Bronchial epithelial cell (primary cell): ENCODE measurements at regions not wholly inside any gene's neighbourhood (a gene's known extent, or its start where the extent isn't known, plus 50 kb on each side); places are given as distances from the start of the nearest gene placed in this dataset.
A peak's percentile ranks its signal among the peaks of the same experiment; 100 is the strongest.

Source experiments
- DNase-seq: peaks from one replicate; pipeline ENCODE4 v3.0.0-alpha.2; 2010; ENCODE audit warnings: low read depth
- FAIRE-seq: peaks from 2 replicates; lab custom pipeline; 2011; peaks lifted over from hg19 to GRCh38; lab: Jason Lieb, UNC
- H3K27me3 ChIP-seq: 2 replicates; pipeline ENCODE4 v1.5.1; 2011; ENCODE audit warnings: low read length; ENCODE audit not compliant: control insufficient read depth, insufficient read depth
- H3K36me3 ChIP-seq: 2 replicates; pipeline ENCODE4 v1.5.1; 2011; ENCODE audit warnings: low read length; ENCODE audit not compliant: control insufficient read depth, insufficient read depth
- H3K4me3 ChIP-seq: 2 replicates; pipeline ENCODE4 v1.5.1; 2011; ENCODE audit warnings: mild to moderate bottlenecking, low read depth, low read length, control low read depth
- TF ChIP-seq, protein P1 (sequence below): IDR thresholded peaks from 2 replicates; pipeline ENCODE4 v1.5.1; 2011; ENCODE audit warnings: mild to moderate bottlenecking, moderate library complexity, low read length, control low read depth, inconsistent platforms; ENCODE audit not compliant: insufficient read depth, severe bottlenecking

DNA sequence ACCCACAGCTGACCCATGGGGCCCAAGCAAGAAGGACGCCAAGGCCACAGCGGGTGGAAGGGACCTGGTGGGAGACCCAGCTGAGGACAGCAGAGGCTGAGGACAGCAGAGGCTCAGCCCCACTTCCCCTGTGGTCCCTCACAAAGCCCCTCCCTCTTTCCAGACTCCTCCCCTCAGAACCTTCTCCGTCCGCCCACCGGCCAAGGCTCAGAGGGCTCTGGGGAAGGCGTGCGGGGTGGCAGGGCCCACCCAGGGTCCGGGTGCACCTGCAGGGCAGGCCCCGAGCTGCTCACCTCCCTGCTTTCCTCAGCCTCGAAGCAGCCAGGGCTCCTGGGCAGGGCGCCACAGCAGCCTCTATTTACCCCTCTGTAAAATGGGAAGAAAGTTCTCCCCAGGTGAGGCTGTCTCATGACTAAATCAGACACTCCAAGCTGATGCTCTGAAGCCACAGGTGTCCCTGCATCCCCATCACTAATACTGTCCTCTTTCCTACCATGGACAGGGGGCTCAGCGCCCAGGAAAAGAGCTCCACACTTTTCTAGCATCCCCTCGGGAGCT is 137.9 kb upstream of the PPP1R26 start:
- H3K27me3 ChIP-seq = no peaks in the 10 kb centered on the region
- FAIRE-seq (no peak), DNase-seq (no peak)
- TF ChIP-seq, protein P1, sequence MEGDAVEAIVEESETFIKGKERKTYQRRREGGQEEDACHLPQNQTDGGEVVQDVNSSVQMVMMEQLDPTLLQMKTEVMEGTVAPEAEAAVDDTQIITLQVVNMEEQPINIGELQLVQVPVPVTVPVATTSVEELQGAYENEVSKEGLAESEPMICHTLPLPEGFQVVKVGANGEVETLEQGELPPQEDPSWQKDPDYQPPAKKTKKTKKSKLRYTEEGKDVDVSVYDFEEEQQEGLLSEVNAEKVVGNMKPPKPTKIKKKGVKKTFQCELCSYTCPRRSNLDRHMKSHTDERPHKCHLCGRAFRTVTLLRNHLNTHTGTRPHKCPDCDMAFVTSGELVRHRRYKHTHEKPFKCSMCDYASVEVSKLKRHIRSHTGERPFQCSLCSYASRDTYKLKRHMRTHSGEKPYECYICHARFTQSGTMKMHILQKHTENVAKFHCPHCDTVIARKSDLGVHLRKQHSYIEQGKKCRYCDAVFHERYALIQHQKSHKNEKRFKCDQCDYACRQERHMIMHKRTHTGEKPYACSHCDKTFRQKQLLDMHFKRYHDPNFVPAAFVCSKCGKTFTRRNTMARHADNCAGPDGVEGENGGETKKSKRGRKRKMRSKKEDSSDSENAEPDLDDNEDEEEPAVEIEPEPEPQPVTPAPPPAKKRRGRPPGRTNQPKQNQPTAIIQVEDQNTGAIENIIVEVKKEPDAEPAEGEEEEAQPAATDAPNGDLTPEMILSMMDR = no peak
- H3K4me3 ChIP-seq = no peak overlapping the region
- no peaks in the 10 kb centered on the region for H3K36me3 ChIP-seq

GRCh38 chr9:135342206-135343130 is 137.1 kb upstream of the PPP1R26 start:
- H3K27me3 ChIP-seq = no peaks in the 10 kb centered on the region
- TF ChIP-seq, protein P1 = no peak
- DNase-seq = no peak
- H3K36me3 ChIP-seq = no peaks in the 10 kb centered on the region
- no peak for FAIRE-seq
- no peak overlapping the region for H3K4me3 ChIP-seq

GRCh38 chr9:135343136-135343535 is 136.4 kb upstream of the PPP1R26 start:
- FAIRE-seq (no peak), DNase-seq (no peak)
- Histone ChIP-seq H3K27me3 (no peaks in the 10 kb centered on the region), H3K36me3 (no peaks in the 10 kb centered on the region), H3K4me3 (no peak overlapping the region)
- TF ChIP-seq, protein P1 = no peak

DNA sequence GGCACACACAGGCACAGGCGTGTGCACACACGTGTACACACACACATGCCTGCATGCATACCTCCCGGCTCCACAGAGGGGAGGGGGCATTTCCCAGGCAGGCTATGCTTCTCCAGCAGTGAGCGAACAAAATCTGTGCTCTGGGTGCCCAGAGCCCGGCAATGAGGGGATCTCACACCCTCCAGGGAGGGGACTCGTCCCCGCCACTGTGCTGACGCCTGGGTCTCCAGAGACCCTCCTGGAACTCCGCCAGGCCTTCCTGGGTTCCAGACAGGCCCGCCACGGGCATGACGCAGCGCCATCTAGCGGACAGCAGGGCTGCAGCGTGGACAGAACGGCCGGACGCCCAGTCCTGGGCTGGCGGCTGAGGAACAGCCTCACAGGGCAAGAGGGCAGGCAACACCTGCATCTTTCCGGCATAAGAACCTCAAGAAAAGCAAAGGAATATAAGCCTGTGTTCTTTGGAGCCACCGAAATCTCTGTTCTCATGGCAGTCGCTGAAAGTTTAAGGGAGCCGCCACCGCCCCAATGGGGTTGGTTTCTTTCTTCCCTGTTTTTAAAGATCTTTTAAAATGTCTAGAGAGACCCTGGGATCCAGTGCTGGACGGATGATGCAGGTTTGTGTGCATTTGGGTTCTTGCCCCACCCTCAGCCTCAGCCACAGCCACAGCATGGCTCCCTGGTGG is 135.6 kb upstream of the PPP1R26 start:
- FAIRE-seq (no peak), DNase-seq (no peak)
- no peaks in the 10 kb centered on the region for H3K36me3 ChIP-seq
- no peak overlapping the region for H3K4me3 ChIP-seq
- no peaks in the 10 kb centered on the region for H3K27me3 ChIP-seq
- TF ChIP-seq, protein P1 = peak; percentile 43

DNA sequence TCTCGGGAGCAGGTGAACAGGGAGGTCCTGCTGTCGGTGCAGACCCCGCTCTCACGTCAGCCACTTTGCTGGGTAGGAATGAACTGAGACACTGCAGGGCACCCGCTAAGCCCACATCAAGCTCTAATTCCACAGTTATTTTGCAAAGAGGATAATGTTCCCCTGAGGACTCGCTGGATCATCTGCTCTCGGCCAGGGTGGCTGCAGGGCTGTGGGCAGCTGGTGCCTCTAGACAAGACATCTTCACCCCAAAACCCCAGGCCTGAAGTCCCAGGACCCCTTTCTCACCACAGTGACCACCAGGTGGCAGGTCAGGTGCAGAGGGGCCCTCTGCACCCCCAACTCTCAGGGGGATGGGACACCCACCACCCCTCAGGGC is 135.1 kb upstream of the PPP1R26 start:
- no peaks in the 10 kb centered on the region for H3K27me3 ChIP-seq
- TF ChIP-seq, protein P1 = no peak

More for the DNA sequence above, 135.1 kb upstream of the PPP1R26 start:
- Histone ChIP-seq H3K4me3 (no peak overlapping the region), H3K36me3 (no peaks in the 10 kb centered on the region)
- no peak for DNase-seq
- no peak for FAIRE-seq
